ENCODE measurements at regions not wholly inside any gene's neighbourhood (a gene's known extent, or its start where the extent isn't known, plus 50 kb on each side); places are given as distances from the start of the nearest gene placed in this dataset.

GRCh38 chr3:154507727-154508126 is 77.7 kb upstream of the GPR149 start:
- TF ChIP-seq POLR2A (IDR thresholded peaks at IDR 0.05): no peak
- no peak for TF ChIP-seq CTCF (IDR thresholded peaks at IDR 0.05 in 4 of 5, conservative IDR thresholded peaks at IDR 0.05 in 1 of 5)
- Histone ChIP-seq H3K9me3 (no peaks in the 10 kb centered on the region), H3K27me3 (no peaks in the 10 kb centered on the region), H3K36me3 (no peaks in the 10 kb centered on the region), H3K27ac (no peak overlapping the region), H3K4me3 (no peak overlapping the region), H3K4me1 (no peaks in the 10 kb centered on the region)
- DNase-seq (no peak), ATAC-seq (no peak)
- in situ Hi-C loops (cut with MboI; ENCODE audit: low sequenced_read_pairs in 4 of 4) (no loop called here), intact Hi-C loops (cut with DNase I; ENCODE audit: low total_unique reads) (no loop called here)

DNA sequence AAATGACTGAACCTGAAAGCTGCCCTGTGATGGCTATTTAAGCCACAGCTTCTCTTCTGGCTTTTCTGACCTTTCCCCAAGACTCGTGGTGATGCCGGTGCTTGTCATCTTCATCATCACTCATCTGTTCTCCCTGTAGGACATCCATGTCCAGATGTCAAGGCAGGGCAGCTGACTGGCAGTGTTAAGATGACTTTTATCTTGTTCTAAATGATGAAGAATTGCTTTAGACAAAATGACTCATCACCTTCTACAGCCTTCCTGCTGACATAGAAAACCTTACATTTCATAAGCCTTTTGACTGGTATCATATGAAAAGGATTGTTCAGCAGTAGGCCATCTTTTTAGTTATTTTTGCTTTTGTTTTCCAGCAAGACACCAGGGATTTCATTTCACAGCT is 67.0 kb upstream of the GPR149 start:
- Histone ChIP-seq H3K9me3 (no peaks in the 10 kb centered on the region), H3K27ac (no peak overlapping the region), H3K4me3 (no peak overlapping the region), H3K36me3 (no peaks in the 10 kb centered on the region), H3K27me3 (no peaks in the 10 kb centered on the region), H3K4me1 (no peaks in the 10 kb centered on the region)
- ATAC-seq: no peak
- in situ Hi-C loops (cut with MboI; ENCODE audit: low sequenced_read_pairs in 4 of 4): no loop called here
- intact Hi-C loops (cut with DNase I; ENCODE audit: low total_unique reads): no loop called here
- no peak for DNase-seq
- TF ChIP-seq POLR2A (IDR thresholded peaks at IDR 0.05): no peak
- TF ChIP-seq CTCF (IDR thresholded peaks at IDR 0.05 in 4 of 5, conservative IDR thresholded peaks at IDR 0.05 in 1 of 5): no peak

GRCh38 chr3:154496540-154496939 is 66.5 kb upstream of the GPR149 start:
- in situ Hi-C loops (cut with MboI; ENCODE audit: low sequenced_read_pairs in 4 of 4) (no loop called here), intact Hi-C loops (cut with DNase I; ENCODE audit: low total_unique reads) (no loop called here)
- Histone ChIP-seq H3K27ac (no peak overlapping the region), H3K9me3 (no peaks in the 10 kb centered on the region), H3K27me3 (no peaks in the 10 kb centered on the region), H3K4me3 (no peak overlapping the region), H3K36me3 (no peaks in the 10 kb centered on the region), H3K4me1 (no peaks in the 10 kb centered on the region)
- DNase-seq (no peak), ATAC-seq (no peak)
- TF ChIP-seq CTCF (IDR thresholded peaks at IDR 0.05 in 4 of 5, conservative IDR thresholded peaks at IDR 0.05 in 1 of 5): no peak
- no peak for TF ChIP-seq POLR2A (IDR thresholded peaks at IDR 0.05)

DNA sequence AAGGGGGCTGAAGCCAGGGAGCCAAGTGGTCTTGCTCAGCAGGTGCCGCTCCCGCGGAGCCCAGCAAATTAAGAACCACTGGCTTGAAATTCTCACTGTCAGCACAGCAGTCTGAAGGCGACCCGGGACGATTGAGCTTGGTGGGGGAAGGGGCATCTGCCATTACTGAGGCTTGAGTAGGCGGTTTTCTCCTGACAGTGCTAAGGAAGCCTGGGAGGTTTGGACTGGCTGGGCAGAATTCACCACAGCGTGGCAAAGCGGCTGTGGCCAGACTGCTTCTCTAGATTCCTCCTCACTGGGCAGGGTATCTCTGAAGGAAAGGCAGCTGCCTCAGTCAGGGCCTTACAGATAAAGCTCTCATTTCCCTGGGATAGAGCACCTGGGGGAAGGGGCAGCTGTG is 57.0 kb upstream of the GPR149 start:
- no peak for TF ChIP-seq CTCF (IDR thresholded peaks at IDR 0.05 in 4 of 5, conservative IDR thresholded peaks at IDR 0.05 in 1 of 5)
- no peak for TF ChIP-seq POLR2A (IDR thresholded peaks at IDR 0.05)
- DNase-seq (no peak), ATAC-seq (no peak)
- in situ Hi-C loops (cut with MboI; ENCODE audit: low sequenced_read_pairs in 4 of 4) (no loop called here), intact Hi-C loops (cut with DNase I; ENCODE audit: low total_unique reads) (no loop called here)
- Histone ChIP-seq H3K4me1 (no peaks in the 10 kb centered on the region), H3K27ac (no peak overlapping the region), H3K9me3 (no peaks in the 10 kb centered on the region), H3K4me3 (no peak overlapping the region), H3K27me3 (no peaks in the 10 kb centered on the region), H3K36me3 (no peaks in the 10 kb centered on the region)

- DNase-seq (no peak), ATAC-seq (no peak)
- H3K4me1 ChIP-seq: no peaks in the 10 kb centered on the region
- no peak overlapping the region for H3K4me3 ChIP-seq
- no peak for TF ChIP-seq CTCF (IDR thresholded peaks at IDR 0.05 in 4 of 5, conservative IDR thresholded peaks at IDR 0.05 in 1 of 5)
- no peak for TF ChIP-seq POLR2A (IDR thresholded peaks at IDR 0.05)
- in situ Hi-C loops (cut with MboI; ENCODE audit: low sequenced_read_pairs in 4 of 4): no loop called here
- no peak overlapping the region for H3K27ac ChIP-seq
- no peaks in the 10 kb centered on the region for H3K36me3 ChIP-seq
- no peaks in the 10 kb centered on the region for H3K9me3 ChIP-seq
- intact Hi-C loops (cut with DNase I; ENCODE audit: low total_unique reads): no loop called here
- no peaks in the 10 kb centered on the region for H3K27me3 ChIP-seq
Measured at GRCh38 chr3:154482507-154482906, 52.5 kb upstream of the GPR149 start.
